HEK293 (cell line): ENCODE measurements at regions not wholly inside any gene's neighbourhood (a gene's known extent, or its start where the extent isn't known, plus 50 kb on each side); places are given as distances from the start of the nearest gene placed in this dataset.

Experiments
- CTCF ChIA-PET: fragments of 350-600 bp; formaldehyde crosslinking; extraction: SDS; loops from one replicate; lab custom pipeline; 2021; ENCODE audit warnings: antibody characterized with exemption; lab: Yijun Ruan, JAX
- POLR2A ChIA-PET: fragments of 300-600 bp; formaldehyde crosslinking; extraction: SDS; loops from one replicate; lab custom pipeline; 2020; ENCODE audit warnings: antibody characterized with exemption, inconsistent platforms; lab: Yijun Ruan, JAX
- H3K27ac ChIP-seq: fragments of 200-500 bp; sonication (Bioruptor generic); 2 replicates; pipeline ENCODE4 v1.5.1; 2014; ENCODE audit warnings: low read depth, low read length, control low read depth, inconsistent platforms; ENCODE audit errors: extremely low read depth
- H3K36me3 ChIP-seq, 2 experiments: fragments of 200-500 bp in 1 of 2; sonication (Bioruptor generic) in 1 of 2; 1 replicate in 1 of 2; 2 replicates in 1 of 2; pipeline ENCODE4 v1.5.1; 2014 to 2017; ENCODE audit warnings: inconsistent platforms in 2 of 2, low read length in 2 of 2; ENCODE audit not compliant: control insufficient read depth in 2 of 2, insufficient read depth in 1 of 2
- H3K4me1 ChIP-seq: fragments of 200-500 bp; sonication (Bioruptor generic); 2 replicates; pipeline ENCODE4 v1.5.1; 2014; ENCODE audit warnings: mild to moderate bottlenecking, low read length, inconsistent platforms; ENCODE audit not compliant: control insufficient read depth, insufficient read depth
- H3K4me3 ChIP-seq: 2 replicates; pipeline ENCODE4 v1.5.1; 2011; ENCODE audit warnings: low read depth, mild to moderate bottlenecking, control low read depth, low read length, moderate library complexity
- H3K9me3 ChIP-seq: fragments of 200-500 bp; sonication (Bioruptor generic); 2 replicates; pipeline ENCODE4 v1.5.1; 2014; ENCODE audit warnings: low read depth, low read length, inconsistent platforms; ENCODE audit not compliant: control insufficient read depth, insufficient read depth
- HOXD13 ChIP-seq: sonication (generic); formaldehyde crosslinking; IDR thresholded peaks from 2 replicates; pipeline ENCODE4 v1.8.0; 2022; ENCODE audit warnings: missing genetic modification reagents, borderline replicate concordance
- KLF8 ChIP-seq: fragments of 450-650 bp; formaldehyde crosslinking; IDR thresholded peaks from 2 replicates; pipeline ENCODE4 v1.5.1; 2016; ENCODE audit warnings: missing biosample characterization, missing genetic modification characterization
- MEIS1 ChIP-seq: sonication (generic); formaldehyde crosslinking; IDR thresholded peaks from 2 replicates; pipeline ENCODE4 v1.8.1; 2022; ENCODE audit warnings: missing genetic modification reagents, mild to moderate bottlenecking, borderline replicate concordance
- SALL2 ChIP-seq: fragments of 450-650 bp; formaldehyde crosslinking; IDR thresholded peaks from 2 replicates; pipeline ENCODE4 v1.5.0; 2017; ENCODE audit warnings: missing biosample characterization, mild to moderate bottlenecking, missing genetic modification characterization, borderline replicate concordance
- SCRT1 ChIP-seq: fragments of 450-650 bp; formaldehyde crosslinking; IDR thresholded peaks from 2 replicates; pipeline ENCODE4 v1.5.1; 2016; ENCODE audit warnings: missing biosample characterization, missing genetic modification characterization, borderline replicate concordance
- YY2 ChIP-seq: fragments of 450-650 bp; formaldehyde crosslinking; IDR thresholded peaks from 2 replicates; pipeline ENCODE4 v1.5.1; 2016; ENCODE audit warnings: missing biosample characterization, missing genetic modification characterization
- ZBTB7A ChIP-seq: fragments of 450-650 bp; formaldehyde crosslinking; IDR thresholded peaks from 2 replicates; pipeline ENCODE4 v1.5.1; 2016; ENCODE audit warnings: low read depth, missing biosample characterization, missing genetic modification characterization
- ZFP3 ChIP-seq: fragments of 450-650 bp; formaldehyde crosslinking; IDR thresholded peaks from 2 replicates; pipeline ENCODE4 v1.5.1; 2016; ENCODE audit warnings: low read depth, missing biosample characterization, missing genetic modification characterization
- ZNF138 ChIP-seq: fragments of 450-650 bp; formaldehyde crosslinking; IDR thresholded peaks from 2 replicates; pipeline ENCODE4 v1.5.1; 2016; ENCODE audit warnings: missing biosample characterization, missing genetic modification characterization, borderline replicate concordance
- ZNF24 ChIP-seq: fragments of 450-650 bp; formaldehyde crosslinking; IDR thresholded peaks from 2 replicates; pipeline ENCODE4 v1.5.1; 2016; ENCODE audit warnings: missing biosample characterization, missing genetic modification characterization
- ZNF311 ChIP-seq: fragments of 450-650 bp; formaldehyde crosslinking; IDR thresholded peaks from 2 replicates; pipeline ENCODE4 v1.5.1; 2017; ENCODE audit warnings: missing biosample characterization, missing genetic modification characterization, borderline replicate concordance
- ZNF426 ChIP-seq: fragments of 450-650 bp; formaldehyde crosslinking; IDR thresholded peaks from 2 replicates; pipeline ENCODE4 v1.5.1; 2017; ENCODE audit warnings: missing biosample characterization, missing genetic modification characterization, mild to moderate bottlenecking, inconsistent platforms, moderate library complexity
- ZNF776 ChIP-seq: fragments of 450-650 bp; formaldehyde crosslinking; IDR thresholded peaks from 2 replicates; pipeline ENCODE4 v1.5.0; 2017; ENCODE audit warnings: missing biosample characterization, missing genetic modification characterization, borderline replicate concordance
- ZNF830 ChIP-seq: fragments of 450-650 bp; IDR thresholded peaks from 2 replicates; pipeline ENCODE4 v1.5.0; 2018; ENCODE audit warnings: missing biosample characterization, missing genetic modification characterization, low read depth, mild to moderate bottlenecking, moderate library complexity
- TF ChIP-seq, protein P1 (sequence below): fragments of 450-650 bp; formaldehyde crosslinking; conservative IDR thresholded peaks from 2 replicates; pipeline ENCODE4 v1.5.1; 2016; ENCODE audit warnings: low read depth, missing biosample characterization, missing genetic modification characterization
- TF ChIP-seq, protein P2 (sequence below): IDR thresholded peaks from 2 replicates; pipeline ENCODE4 v1.6.1; 2011; ENCODE audit warnings: mild to moderate bottlenecking, low read depth, low read length, borderline replicate concordance
- TF ChIP-seq, protein P3 (sequence below): fragments of 450-650 bp; formaldehyde crosslinking; IDR thresholded peaks from 2 replicates; pipeline ENCODE4 v1.5.1; 2017; ENCODE audit warnings: missing biosample characterization, missing genetic modification characterization
- TF ChIP-seq, protein P4 (sequence below): sonication (generic); formaldehyde crosslinking; IDR thresholded peaks from 2 replicates; pipeline ENCODE4 v1.8.1; 2022; ENCODE audit warnings: mild to moderate bottlenecking, moderate library complexity, missing genetic modification reagents
- TF ChIP-seq, protein P5 (sequence below): fragments of 450-650 bp; formaldehyde crosslinking; IDR thresholded peaks from 2 replicates; pipeline ENCODE4 v1.5.1; 2016; ENCODE audit warnings: missing biosample characterization, missing genetic modification characterization

DNA sequence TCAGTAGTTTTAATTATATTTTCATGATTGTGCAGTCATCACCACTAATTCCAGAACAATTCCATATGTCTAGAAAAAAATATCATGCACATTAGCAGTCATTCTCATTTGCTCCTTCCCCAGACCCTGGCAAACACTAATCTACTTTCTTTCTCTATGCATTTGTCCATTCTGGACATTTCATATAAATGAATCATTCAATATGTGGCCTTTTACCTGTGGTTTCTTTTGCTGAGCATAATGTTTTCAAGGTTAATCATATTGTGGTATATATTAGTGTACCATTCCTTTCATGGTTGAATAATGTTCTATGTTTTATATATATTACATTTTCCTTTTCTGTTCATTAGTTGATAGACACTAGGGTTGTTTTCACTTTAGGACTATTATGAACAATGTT lies 811.1 kb upstream of the RAG2 start (continued):
- TF ChIP-seq, protein P1, sequence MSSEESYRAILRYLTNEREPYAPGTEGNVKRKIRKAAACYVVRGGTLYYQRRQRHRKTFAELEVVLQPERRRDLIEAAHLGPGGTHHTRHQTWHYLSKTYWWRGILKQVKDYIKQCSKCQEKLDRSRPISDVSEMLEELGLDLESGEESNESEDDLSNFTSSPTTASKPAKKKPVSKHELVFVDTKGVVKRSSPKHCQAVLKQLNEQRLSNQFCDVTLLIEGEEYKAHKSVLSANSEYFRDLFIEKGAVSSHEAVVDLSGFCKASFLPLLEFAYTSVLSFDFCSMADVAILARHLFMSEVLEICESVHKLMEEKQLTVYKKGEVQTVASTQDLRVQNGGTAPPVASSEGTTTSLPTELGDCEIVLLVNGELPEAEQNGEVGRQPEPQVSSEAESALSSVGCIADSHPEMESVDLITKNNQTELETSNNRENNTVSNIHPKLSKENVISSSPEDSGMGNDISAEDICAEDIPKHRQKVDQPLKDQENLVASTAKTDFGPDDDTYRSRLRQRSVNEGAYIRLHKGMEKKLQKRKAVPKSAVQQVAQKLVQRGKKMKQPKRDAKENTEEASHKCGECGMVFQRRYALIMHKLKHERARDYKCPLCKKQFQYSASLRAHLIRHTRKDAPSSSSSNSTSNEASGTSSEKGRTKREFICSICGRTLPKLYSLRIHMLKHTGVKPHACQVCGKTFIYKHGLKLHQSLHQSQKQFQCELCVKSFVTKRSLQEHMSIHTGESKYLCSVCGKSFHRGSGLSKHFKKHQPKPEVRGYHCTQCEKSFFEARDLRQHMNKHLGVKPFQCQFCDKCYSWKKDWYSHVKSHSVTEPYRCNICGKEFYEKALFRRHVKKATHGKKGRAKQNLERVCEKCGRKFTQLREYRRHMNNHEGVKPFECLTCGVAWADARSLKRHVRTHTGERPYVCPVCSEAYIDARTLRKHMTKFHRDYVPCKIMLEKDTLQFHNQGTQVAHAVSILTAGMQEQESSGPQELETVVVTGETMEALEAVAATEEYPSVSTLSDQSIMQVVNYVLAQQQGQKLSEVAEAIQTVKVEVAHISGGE (tag by site-specific recombination) = no peak
- TF ChIP-seq ZBTB7A (tag by site-specific recombination) (no peak), ZNF138 (tag by site-specific recombination) (no peak), MEIS1 (CRISPR knock-in tag) (no peak), ZFP3 (no peak), ZNF830 (tag by site-specific recombination) (no peak), HOXD13 (CRISPR knock-in tag) (no peak), ZNF311 (tag by site-specific recombination) (no peak), ZNF24 (tag by site-specific recombination) (no peak)
- TF ChIP-seq, protein P2, sequence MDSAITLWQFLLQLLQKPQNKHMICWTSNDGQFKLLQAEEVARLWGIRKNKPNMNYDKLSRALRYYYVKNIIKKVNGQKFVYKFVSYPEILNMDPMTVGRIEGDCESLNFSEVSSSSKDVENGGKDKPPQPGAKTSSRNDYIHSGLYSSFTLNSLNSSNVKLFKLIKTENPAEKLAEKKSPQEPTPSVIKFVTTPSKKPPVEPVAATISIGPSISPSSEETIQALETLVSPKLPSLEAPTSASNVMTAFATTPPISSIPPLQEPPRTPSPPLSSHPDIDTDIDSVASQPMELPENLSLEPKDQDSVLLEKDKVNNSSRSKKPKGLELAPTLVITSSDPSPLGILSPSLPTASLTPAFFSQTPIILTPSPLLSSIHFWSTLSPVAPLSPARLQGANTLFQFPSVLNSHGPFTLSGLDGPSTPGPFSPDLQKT = no peak

DNA sequence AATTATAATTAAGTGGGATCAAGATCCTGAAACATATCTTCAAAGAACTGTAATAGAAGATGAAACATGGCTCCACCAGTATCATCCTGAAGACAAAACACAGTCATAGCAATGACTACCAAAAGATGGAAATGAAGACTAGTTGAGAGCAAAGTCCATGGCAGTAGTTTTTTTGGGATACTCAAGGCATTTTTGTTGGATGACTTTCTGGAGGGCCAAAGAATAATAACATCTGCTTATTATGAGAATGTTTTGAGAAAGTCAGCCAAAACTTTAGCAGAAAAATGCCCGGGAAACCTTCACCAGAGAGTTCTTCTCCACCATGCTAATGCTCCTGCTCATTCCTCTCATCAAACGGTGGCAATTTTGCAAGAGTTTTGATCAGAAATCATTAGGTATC lies 809.4 kb upstream of the RAG2 start:
- H3K9me3 ChIP-seq = no peaks in the 10 kb centered on the region
- no peak overlapping the region for H3K27ac ChIP-seq
- H3K4me3 ChIP-seq = no peak overlapping the region
- no peaks in the 10 kb centered on the region for H3K4me1 ChIP-seq
- TF ChIP-seq, protein P3, sequence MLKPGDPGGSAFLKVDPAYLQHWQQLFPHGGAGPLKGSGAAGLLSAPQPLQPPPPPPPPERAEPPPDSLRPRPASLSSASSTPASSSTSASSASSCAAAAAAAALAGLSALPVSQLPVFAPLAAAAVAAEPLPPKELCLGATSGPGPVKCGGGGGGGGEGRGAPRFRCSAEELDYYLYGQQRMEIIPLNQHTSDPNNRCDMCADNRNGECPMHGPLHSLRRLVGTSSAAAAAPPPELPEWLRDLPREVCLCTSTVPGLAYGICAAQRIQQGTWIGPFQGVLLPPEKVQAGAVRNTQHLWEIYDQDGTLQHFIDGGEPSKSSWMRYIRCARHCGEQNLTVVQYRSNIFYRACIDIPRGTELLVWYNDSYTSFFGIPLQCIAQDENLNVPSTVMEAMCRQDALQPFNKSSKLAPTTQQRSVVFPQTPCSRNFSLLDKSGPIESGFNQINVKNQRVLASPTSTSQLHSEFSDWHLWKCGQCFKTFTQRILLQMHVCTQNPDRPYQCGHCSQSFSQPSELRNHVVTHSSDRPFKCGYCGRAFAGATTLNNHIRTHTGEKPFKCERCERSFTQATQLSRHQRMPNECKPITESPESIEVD (tag by site-specific recombination) = no peak
- no peak for TF ChIP-seq ZNF776 (tag by site-specific recombination)
- TF ChIP-seq, protein P4, sequence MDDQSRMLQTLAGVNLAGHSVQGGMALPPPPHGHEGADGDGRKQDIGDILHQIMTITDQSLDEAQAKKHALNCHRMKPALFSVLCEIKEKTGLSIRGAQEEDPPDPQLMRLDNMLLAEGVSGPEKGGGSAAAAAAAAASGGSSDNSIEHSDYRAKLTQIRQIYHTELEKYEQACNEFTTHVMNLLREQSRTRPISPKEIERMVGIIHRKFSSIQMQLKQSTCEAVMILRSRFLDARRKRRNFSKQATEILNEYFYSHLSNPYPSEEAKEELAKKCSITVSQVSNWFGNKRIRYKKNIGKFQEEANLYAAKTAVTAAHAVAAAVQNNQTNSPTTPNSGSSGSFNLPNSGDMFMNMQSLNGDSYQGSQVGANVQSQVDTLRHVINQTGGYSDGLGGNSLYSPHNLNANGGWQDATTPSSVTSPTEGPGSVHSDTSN = no peak
- TF ChIP-seq ZNF426 (tag by site-specific recombination) = no peak
- TF ChIP-seq SALL2 (tag by site-specific recombination) = no peak
- no peak for TF ChIP-seq ZNF24 (tag by site-specific recombination)
- no peak for TF ChIP-seq YY2
- TF ChIP-seq KLF8 = no peak
- TF ChIP-seq, protein P5, sequence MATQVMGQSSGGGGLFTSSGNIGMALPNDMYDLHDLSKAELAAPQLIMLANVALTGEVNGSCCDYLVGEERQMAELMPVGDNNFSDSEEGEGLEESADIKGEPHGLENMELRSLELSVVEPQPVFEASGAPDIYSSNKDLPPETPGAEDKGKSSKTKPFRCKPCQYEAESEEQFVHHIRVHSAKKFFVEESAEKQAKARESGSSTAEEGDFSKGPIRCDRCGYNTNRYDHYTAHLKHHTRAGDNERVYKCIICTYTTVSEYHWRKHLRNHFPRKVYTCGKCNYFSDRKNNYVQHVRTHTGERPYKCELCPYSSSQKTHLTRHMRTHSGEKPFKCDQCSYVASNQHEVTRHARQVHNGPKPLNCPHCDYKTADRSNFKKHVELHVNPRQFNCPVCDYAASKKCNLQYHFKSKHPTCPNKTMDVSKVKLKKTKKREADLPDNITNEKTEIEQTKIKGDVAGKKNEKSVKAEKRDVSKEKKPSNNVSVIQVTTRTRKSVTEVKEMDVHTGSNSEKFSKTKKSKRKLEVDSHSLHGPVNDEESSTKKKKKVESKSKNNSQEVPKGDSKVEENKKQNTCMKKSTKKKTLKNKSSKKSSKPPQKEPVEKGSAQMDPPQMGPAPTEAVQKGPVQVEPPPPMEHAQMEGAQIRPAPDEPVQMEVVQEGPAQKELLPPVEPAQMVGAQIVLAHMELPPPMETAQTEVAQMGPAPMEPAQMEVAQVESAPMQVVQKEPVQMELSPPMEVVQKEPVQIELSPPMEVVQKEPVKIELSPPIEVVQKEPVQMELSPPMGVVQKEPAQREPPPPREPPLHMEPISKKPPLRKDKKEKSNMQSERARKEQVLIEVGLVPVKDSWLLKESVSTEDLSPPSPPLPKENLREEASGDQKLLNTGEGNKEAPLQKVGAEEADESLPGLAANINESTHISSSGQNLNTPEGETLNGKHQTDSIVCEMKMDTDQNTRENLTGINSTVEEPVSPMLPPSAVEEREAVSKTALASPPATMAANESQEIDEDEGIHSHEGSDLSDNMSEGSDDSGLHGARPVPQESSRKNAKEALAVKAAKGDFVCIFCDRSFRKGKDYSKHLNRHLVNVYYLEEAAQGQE = no peak
- no peak for TF ChIP-seq SCRT1 (tag by site-specific recombination)
- CTCF ChIA-PET = no interaction called here
- POLR2A ChIA-PET = no interaction called here
- no peaks in the 10 kb centered on the region for H3K36me3 ChIP-seq
